HG03457 (cell line): ENCODE measurements at regions not wholly inside any gene's neighbourhood (a gene's known extent, or its start where the extent isn't known, plus 50 kb on each side); places are given as distances from the start of the nearest gene placed in this dataset.
"Not testable (repeated sequence)": the region's sequence is repeated elsewhere in the genome, so short reads cannot be mapped to it uniquely, and the experiment has no call there.

Source experiments
- ATAC-seq: cut with Tn5 transposase; IDR thresholded peaks from one replicate; pipeline ENCODE4 v1.9.1; 2021; ENCODE audit warnings: moderate number of reproducible peaks; ENCODE audit not compliant: unreplicated experiment

DNA sequence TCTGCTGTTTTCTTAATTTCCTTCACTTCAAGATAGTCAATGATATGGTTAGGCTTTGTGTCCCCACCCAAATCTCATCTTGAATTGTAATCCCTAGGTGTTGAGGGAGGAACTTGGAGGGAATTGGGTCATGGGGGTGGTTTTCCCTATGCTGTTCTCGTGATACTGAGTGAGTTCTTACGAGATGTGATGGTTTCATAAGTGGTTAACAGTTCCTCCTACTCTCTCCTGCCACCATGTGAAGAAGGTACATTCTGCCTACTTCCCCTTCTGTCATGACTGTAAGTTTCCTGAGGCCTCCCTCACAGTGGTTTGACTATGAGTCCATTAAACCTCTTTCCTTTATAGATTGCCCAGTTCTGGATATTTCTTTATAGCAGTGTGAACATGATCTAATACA is 74.0 kb upstream of the SAMSN1 start:
- ATAC-seq: no peak

DNA sequence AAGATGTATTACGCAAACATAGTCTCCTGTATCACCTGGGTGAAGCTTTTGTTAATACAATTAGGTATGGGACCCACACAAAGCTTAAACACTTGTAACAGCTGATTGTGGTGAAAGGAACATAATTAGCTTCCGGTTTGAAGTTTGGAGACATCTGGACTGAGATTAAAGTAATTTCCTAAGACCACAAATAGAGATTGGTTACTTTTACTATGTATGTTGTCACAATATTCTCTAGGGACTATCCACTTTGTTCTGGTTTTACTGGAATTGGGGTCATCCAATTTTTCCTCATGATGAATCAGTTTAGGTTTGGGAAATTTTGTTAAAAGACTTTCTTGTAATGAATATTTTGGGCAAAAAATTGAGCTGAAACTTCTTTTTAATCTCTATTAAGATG is 71.8 kb upstream of the SAMSN1 start:
- ATAC-seq: no peak

- no peak for ATAC-seq
Observed at GRCh38 chr21:14617040-14617393, 70.9 kb upstream of the SAMSN1 start.

GRCh38 chr21:14616380-14617039 is 70.4 kb upstream of the SAMSN1 start:
- no peak for ATAC-seq

DNA sequence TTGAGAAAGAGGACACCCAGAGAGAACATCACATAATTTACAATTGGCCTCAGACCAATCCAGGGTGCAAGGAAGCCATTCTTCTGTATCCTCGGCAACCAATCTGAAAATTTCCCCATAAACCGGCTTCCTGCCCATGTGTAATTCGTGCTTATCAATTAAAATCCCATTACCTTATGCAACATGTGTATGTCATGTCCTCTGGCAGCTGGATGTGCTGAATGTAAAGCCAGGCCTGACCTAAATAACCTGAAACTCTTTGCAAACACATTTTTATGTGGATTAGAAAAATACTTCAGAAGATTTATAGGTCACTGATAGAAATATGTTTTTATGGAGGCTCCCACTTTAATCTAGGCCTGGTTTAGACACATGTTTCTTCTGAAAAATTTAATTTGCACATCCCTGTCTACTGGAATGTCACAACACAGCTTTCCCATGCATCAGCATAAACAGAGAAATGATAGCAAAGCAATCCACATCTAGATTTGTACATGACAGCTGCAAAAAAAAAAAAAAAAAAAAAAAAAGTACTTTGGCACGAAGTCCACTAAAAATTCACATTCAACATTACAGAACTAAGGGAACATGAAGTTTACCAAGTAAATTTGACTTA is 69.4 kb upstream of the SAMSN1 start:
- ATAC-seq: no peak

DNA sequence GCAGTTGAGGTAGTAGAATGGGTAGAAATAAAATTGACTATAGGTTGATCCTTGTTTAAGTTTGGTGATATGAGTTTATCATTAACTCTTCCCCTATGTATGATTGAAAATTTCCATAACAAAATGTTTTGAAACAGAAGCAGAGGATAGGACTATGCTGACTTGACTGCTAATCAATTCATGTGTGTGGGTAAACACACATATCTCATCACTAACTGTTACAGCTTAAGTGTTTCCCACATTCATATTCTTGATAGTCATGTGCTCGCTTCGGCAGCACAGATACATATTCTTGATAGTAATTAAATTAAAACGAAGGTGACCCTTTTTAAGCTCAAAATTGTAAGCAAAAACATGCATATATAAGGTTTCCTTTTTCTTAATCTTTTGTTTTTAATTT is 68.2 kb upstream of the SAMSN1 start:
- ATAC-seq: no peak

DNA sequence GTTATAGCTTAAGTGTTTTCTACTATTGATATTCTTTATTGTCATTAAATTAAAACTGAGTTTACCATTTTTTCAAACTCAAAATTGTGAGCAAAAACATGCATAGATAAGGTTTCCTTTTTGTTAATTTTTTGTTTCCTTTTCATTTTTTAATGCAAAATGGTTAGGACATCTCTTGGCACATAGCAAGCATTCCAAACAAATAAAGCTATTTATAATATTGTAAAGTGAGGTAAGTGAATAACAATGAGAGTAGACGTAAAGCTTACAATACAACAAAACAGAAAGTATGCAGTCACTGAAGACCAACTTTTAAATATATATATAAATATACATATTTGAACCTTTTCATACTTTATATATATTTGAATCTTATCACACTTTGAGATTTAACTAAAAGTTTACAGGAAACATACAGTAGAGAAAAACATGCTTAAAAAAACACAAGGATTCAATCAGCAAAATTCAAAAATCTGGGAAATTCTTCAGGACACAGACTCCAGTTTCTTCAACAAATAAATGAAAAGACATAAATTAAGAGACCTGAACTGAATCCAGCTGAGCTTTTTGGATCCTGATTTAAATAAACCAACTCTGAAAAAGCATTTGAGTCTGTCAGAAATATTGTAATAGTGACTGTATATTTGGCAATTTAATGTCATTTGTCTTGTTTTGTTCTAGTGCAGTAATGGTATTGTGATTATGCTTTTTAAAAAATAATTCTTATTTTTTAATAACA is 67.5 kb upstream of the SAMSN1 start:
- no peak for ATAC-seq

DNA sequence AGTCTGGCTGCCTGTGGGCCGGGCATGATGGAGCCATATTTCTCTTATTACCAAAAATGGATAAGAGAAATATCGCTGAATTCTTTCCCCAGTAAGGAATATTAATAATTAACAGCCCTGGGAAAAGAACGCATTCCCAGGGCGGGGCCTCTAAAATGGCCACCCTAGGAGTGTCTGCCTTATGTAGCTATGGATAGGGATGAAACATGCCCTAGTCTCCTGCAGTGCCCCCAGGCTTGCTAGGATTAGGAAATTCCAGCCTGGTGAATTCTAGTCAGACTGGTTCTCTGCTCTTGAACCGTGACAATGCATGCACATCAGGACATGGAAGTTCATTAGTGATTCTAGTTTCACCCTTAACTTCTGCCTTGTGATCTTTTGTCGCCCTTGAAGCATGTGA is 64.0 kb upstream of the SAMSN1 start:
- not testable (repeated sequence) for ATAC-seq

DNA sequence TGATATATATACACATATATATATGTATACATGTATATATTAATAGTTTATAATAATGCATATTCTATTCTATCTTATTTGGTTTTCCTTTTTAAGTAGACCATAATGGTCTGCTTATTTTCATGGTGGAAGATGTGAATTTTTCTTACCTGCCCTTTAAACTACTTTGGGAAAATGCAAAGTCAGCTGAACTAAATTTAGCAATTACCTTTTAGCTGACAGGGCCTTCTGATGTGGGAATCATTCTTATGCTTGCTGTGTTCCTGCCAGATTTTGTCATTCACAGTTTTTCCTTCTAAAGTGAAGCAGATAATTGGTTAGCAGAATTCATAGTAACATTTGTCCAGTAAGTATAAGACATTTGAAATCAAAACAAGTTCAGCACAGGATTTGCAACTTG is 63.2 kb upstream of the SAMSN1 start:
- ATAC-seq: no peak

DNA sequence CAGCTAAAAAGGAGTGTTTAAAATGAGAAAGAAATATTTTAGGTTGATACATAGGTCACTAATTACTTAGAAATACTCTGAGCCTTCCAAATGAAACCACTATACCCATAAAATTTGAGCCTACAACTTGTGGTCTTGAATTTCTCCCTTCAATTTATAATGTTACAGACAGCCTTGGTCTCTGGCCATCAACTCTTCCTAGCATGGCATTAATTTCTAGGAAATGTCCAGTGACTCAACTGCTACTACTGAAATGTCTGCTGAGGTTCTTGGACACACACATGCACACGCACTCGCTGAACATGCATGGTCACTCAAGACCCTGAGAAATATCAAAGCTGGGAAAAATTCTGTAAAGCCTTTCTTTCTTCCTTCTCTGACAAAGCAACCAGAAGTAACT is 61.1 kb upstream of the SAMSN1 start:
- ATAC-seq: no peak

DNA sequence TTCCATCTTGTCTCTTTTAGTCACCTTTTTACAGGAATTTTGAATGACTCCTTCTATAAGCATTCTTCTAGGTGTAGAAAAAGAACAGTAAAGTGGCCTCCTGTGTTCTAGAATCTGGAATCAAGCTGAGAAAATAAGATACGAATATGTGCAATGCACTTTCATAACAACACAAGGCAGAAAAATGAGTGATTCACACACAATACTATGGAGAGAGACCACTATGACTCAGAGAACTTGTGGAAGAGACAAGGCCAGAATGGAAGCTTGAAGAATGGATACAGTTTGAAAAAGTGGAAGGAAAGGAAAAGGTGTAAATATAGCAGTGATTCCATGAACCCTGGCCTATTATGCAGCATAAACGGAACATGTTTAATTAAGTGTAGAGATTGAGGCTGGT is 57.1 kb upstream of the SAMSN1 start:
- ATAC-seq: no peak

- no peak for ATAC-seq
Observed at GRCh38 chr21:14602382-14602958, 56.4 kb upstream of the SAMSN1 start.

DNA sequence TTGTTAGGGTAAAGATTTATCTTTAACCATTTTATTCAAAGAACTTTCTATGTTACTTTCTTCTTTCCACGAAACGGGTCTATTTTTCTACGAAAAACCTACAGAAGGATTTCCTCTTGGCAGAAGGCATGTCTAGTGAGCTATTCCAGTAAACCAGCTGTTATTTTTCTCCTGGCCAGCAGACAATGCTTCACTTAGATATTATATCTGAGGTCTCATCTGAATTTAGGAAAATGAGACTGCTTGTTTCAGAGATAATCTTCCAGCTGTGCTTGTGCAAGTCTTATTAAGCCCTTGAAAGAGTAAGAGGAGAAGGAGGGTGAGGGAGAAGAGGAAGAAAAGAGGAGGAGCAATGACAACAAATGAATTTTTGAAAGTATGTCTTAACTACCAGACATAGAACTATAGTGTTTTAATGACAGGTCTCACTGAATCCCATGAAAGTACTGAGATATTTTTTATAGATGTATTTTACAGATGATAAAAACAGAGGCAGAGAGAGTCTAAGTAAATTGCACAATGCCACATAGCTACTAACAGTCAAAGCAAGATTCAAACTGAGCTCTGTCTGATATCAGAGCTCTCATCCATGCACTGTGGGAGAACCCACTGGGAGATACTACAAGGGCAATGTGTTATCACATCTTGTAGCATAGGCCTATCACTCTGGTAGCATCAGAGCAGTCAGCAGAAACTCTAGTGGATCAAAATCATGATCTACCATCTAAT is 54.6 kb upstream of the SAMSN1 start:
- no peak for ATAC-seq

DNA sequence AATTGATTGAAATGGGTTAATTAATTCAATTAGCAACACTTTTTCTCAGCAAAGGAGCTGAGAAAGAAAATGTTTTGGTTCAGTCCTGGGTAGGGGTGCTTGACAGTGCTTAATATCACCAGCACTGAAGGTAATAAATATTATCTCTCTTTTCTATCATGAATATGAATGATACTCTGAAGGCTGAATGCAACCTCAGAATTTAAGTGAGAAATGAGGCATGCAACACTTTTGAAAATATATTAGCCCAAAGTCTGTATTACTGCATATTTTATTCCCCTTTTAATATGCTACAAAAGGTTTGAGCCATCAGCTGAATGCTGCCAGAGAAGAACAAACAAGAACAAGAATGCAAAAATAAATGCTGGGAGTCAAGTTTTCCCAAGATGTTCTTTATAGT is 52.0 kb upstream of the SAMSN1 start:
- ATAC-seq: no peak
